NB4 (cell line): ENCODE measurements at regions not wholly inside any gene's neighbourhood (a gene's known extent, or its start where the extent isn't known, plus 50 kb on each side); places are given as distances from the start of the nearest gene placed in this dataset.

Experiments
- DNase-seq: peaks from one replicate; pipeline ENCODE4 v3.0.0; 2010; ENCODE audit warnings: low read depth
- H3K4me3 ChIP-seq: one replicate; pipeline ENCODE4 v1.5.1; 2011; ENCODE audit warnings: mild to moderate bottlenecking, low read depth, low read length, moderate library complexity
- CTCF ChIP-seq: IDR thresholded peaks from one replicate; pipeline ENCODE4 v1.5.1; 2012; ENCODE audit warnings: low read depth, low read length
- MAX ChIP-seq: IDR thresholded peaks from 2 replicates; pipeline ENCODE4 v1.6.1; 2011; ENCODE audit warnings: low read depth, low read length
- MYC ChIP-seq: IDR thresholded peaks from 2 replicates; pipeline ENCODE4 v1.6.1; 2011; ENCODE audit warnings: low read depth, low read length
- POLR2A ChIP-seq: IDR thresholded peaks from 2 replicates; pipeline ENCODE4 v1.6.1; 2011; ENCODE audit warnings: mild to moderate bottlenecking; ENCODE audit not compliant: insufficient read length; ENCODE audit errors: extremely low read depth

DNA sequence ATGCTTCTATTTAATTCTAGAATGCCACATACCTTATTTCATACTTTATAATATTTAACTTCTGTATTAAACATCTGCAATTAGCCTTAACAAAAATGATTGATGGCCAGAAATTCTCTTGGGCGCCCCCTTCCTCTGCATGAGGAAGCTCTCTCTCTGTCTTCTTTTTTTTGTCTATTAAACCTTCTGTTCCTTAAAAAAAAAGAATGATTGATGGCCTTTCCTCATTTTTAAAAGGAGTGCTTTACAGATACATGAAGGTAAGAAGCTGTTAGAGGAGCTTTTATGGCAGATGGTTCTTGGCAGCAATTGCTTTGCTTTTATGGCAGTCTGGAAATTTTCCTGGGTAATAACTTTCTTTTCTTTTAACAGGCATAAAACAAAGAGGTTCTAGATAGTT is 526.9 kb downstream of the SLC4A3 start:
- no peak for DNase-seq
- no peak overlapping the region for H3K4me3 ChIP-seq
- TF ChIP-seq POLR2A (no peak), CTCF (peak; percentile 8), MAX (no peak), MYC (no peak)

DNA sequence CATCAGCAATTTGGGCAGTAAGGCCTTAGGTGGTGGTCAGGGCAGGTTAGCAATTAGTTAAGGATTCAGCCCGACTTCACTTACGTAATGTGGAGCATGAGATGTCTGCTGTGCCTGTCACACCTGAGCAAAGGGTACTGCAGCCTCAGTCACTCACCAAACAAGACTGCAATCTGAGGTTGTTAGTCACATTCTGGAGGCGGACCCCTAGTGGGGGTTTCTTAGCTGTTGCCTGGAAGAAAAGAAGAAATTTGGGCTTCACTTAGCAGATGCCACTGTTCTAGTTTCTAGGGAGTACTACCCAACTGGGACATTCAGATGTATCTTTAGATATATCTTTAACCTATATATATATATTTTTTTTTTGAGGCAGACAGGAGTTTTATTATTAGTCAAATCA is 529.9 kb downstream of the SLC4A3 start:
- no peak overlapping the region for H3K4me3 ChIP-seq
- TF ChIP-seq CTCF: no peak
- no peak for TF ChIP-seq MYC
- no peak for TF ChIP-seq POLR2A
- TF ChIP-seq MAX: no peak
- DNase-seq: no peak

DNA sequence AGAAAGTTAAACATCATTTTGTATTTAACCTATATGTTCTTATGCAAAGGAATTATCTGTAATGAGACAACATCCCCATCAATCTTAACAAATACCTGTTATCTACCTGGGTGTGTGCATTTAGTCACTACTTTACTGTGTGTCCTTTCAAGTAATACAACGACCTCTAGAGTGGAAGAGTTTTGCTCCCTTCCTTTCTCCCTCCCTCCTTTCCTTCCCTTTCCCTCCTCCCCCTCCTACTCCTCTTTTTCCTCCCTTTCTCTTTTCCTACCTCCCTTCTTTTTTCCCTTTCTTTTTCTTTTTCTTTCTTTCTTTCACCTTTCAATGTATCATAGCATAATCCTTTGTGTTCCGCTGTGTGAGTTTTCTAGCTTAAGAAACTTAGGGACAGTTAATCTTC is 532.3 kb downstream of the SLC4A3 start:
- no peak for DNase-seq
- no peak overlapping the region for H3K4me3 ChIP-seq
- no peak for TF ChIP-seq MYC
- no peak for TF ChIP-seq POLR2A
- TF ChIP-seq MAX: no peak
- TF ChIP-seq CTCF: no peak

DNA sequence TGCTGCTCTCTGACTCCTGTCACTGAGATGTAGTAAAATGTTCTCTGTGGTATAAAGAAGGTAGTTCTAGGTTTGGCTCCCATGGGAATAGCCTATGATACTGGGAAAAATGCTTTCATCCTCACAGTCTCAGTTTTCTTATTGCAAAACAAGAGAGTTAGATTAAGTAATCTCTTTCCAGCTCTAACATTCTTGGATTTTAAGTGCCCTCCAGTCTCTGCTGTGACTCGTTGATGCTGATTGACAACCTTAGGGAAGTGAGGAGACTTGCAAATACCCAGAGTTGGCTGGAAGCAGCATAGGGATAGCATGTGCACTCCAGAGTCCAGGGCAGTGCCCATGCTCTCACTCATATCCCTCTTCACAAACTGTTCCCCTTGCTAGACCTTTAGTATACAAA is 534.9 kb downstream of the SLC4A3 start:
- H3K4me3 ChIP-seq: no peak overlapping the region
- TF ChIP-seq MYC: no peak
- no peak for TF ChIP-seq MAX
- no peak for TF ChIP-seq CTCF
- TF ChIP-seq POLR2A: no peak
- no peak for DNase-seq

GRCh38 chr2:220163486-220163885 is 536.1 kb downstream of the SLC4A3 start:
- no peak for DNase-seq
- TF ChIP-seq POLR2A (no peak), MYC (no peak), CTCF (no peak), MAX (no peak)
- H3K4me3 ChIP-seq: no peak overlapping the region

DNA sequence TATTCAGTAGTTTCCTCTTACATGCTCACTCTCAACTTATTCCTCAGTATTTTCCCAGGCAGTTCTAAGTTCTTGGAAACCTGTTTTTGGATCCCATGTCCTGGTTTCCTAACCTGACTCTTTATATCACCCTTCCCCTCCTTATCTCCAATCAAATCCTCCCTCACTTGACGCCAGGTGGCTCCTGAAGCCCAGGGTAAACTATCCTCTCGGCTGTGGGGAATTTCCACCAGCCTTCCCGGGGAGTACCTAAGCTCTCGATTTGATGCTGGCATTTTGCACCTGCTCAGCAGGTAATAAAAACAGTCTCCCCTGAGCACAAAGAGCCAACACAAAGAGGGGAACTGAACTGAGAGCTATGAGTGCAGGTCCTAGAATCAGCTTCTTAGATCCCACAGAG is 538.0 kb downstream of the SLC4A3 start:
- no peak overlapping the region for H3K4me3 ChIP-seq
- TF ChIP-seq CTCF: no peak
- no peak for TF ChIP-seq MYC
- TF ChIP-seq MAX: no peak
- TF ChIP-seq POLR2A: no peak
- DNase-seq: no peak
